ENCODE measurements at regions not wholly inside any gene's neighbourhood (a gene's known extent, or its start where the extent isn't known, plus 50 kb on each side); places are given as distances from the start of the nearest gene placed in this dataset.

- H3K27me3 ChIP-seq: no peaks in the 10 kb centered on the region
- H3K4me1 ChIP-seq: no peaks in the 10 kb centered on the region
- H3K4me3 ChIP-seq: no peak overlapping the region
- no peaks in the 10 kb centered on the region for H3K36me3 ChIP-seq
- no peak overlapping the region for H3K27ac ChIP-seq
- intact Hi-C loops (cut with DNase I; ENCODE audit: low total_unique reads): no loop called here
- DNase-seq (ENCODE audit: low spot score in 2 of 2): no peak
- H3K9me3 ChIP-seq: peaks cover 0 to 9% of the 10 kb centered on the region in 2 donors
- TF ChIP-seq CTCF (IDR thresholded peaks at IDR 0.05) (no peak), POLR2AphosphoS5 (IDR thresholded peaks at IDR 0.05) (no peak), POLR2A (IDR thresholded peaks at IDR 0.05) (no peak)
Observed at GRCh38 chr13:99075268-99076191, 97.7 kb upstream of the DOCK9 start.

DNA sequence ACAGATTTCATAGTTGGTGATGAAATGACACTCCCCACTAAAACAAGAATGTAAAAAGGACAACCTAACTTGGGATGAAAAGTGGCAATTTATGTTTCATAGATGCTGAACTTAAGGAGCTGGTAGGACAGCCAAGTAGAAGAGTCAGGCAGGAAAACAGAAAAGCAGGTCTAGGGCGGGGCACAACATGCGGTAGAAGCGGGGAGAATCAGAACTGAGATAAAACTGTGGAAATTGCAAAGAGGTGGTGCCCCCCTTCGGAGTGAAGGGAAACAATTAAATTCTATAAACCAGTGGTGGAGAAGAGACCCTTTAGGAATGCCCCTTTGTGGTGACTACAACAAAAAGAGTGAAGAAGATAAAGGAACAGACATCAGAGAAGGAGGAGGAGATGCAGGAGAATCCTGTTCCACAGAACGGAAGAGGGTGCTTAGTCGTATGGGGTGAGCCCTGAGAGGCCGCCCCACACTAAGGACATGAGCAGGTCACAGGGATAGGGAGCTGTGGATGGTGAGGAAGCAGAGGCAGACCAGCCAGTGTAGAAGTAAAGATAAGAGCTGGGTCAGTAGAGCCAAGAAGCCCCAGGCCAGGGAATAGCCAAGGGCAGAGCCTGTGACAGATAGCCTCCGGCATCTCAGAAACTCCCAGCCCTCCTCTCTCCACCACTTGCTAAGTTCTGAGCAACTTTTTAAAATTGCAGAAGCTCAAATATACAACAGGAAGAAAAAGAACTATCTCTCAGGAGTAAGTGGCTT lies 100.3 kb upstream of the DOCK9 start:
- Histone ChIP-seq H3K27ac (no peak overlapping the region), H3K4me1 (no peaks in the 10 kb centered on the region), H3K4me3 (no peak overlapping the region), H3K9me3 (peaks cover 0 to 9% of the 10 kb centered on the region in 2 donors), H3K36me3 (no peaks in the 10 kb centered on the region), H3K27me3 (no peaks in the 10 kb centered on the region)
- DNase-seq (ENCODE audit: low spot score in 2 of 2): no peak
- intact Hi-C loops (cut with DNase I; ENCODE audit: low total_unique reads): no loop called here
- TF ChIP-seq POLR2AphosphoS5 (IDR thresholded peaks at IDR 0.05) (no peak), POLR2A (IDR thresholded peaks at IDR 0.05) (no peak), CTCF (IDR thresholded peaks at IDR 0.05) (no peak)

- Histone ChIP-seq H3K4me3 (no peak overlapping the region), H3K27ac (no peak overlapping the region), H3K9me3 (no peaks in the 10 kb centered on the region), H3K4me1 (no peaks in the 10 kb centered on the region), H3K27me3 (no peaks in the 10 kb centered on the region), H3K36me3 (no peaks in the 10 kb centered on the region)
- TF ChIP-seq CTCF (IDR thresholded peaks at IDR 0.05) (no peak), POLR2A (IDR thresholded peaks at IDR 0.05) (no peak), POLR2AphosphoS5 (IDR thresholded peaks at IDR 0.05) (no peak)
- DNase-seq (ENCODE audit: low spot score in 2 of 2): no peak
- intact Hi-C loops (cut with DNase I; ENCODE audit: low total_unique reads): no loop called here
Observed at GRCh38 chr13:99080131-99080530, 102.3 kb upstream of the DOCK9 start.

DNA sequence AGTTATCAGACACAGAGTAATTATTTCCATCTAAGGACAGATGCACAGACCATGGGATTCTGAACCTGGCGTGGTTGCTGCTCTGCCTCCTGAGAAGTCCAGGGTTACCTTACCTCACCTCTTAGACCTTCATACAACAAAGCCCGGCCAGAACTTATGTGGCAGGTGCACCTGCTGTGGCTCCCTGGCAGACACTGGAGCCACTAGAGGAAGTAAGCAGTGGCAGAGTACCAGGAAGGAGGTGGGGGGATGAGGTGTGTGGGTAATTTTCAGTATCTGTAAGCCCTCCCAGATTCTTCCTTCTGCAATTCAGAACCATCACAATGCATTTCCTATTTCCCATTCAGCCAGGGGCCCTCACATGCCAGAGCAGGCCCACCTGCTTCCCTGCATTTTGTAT lies 106.1 kb upstream of the DOCK9 start:
- no peak for DNase-seq (ENCODE audit: low spot score in 2 of 2)
- TF ChIP-seq CTCF (IDR thresholded peaks at IDR 0.05) (no peak), POLR2AphosphoS5 (IDR thresholded peaks at IDR 0.05) (no peak), POLR2A (IDR thresholded peaks at IDR 0.05) (no peak)
- intact Hi-C loops (cut with DNase I; ENCODE audit: low total_unique reads): no loop called here
- Histone ChIP-seq H3K9me3 (no peaks in the 10 kb centered on the region), H3K27me3 (no peaks in the 10 kb centered on the region), H3K4me3 (no peak overlapping the region), H3K27ac (peak overlapping the region in 1 of 2 donors; percentile 22), H3K4me1 (no peaks in the 10 kb centered on the region), H3K36me3 (no peaks in the 10 kb centered on the region)

All from breast epithelium (tissue), 4 donors.